OCI-LY3 (cell line): ENCODE measurements at regions not wholly inside any gene's neighbourhood (a gene's known extent, or its start where the extent isn't known, plus 50 kb on each side); places are given as distances from the start of the nearest gene placed in this dataset.

Experiments used
- H2AFZ ChIP-seq: fragments of 200-600, 300-600 bp; shearing (Covaris generic); 2 replicates; pipeline ENCODE4 v1.6.0; 2014; ENCODE audit warnings: antibody characterized with exemption, low read depth, low read length
- H3K27ac ChIP-seq: fragments of 200-600, 300-600 bp; sonication (generic); 2 replicates; pipeline ENCODE4 v1.5.1; 2014; ENCODE audit warnings: mild to moderate bottlenecking, low read length, moderate library complexity, mixed read lengths
- H3K27me3 ChIP-seq: fragments of 200-600, 300-600 bp; sonication (generic); 2 replicates; pipeline ENCODE4 v1.6.1; 2014; ENCODE audit warnings: low read depth, low read length, mixed read lengths
- H3K36me3 ChIP-seq: fragments of 200-600, 300-600 bp; sonication (generic); replicated peaks from 2 replicates; pipeline ENCODE3; 2014; ENCODE audit warnings: low read depth, low read length, mixed read lengths
- H3K4me1 ChIP-seq: fragments of 300-600, 200-600 bp; sonication (generic); 2 replicates; pipeline ENCODE4 v1.6.1; 2014; ENCODE audit warnings: low read length, mixed read lengths
- H3K4me2 ChIP-seq: fragments of 200-600, 300-600 bp; sonication (generic); 2 replicates; pipeline ENCODE4 v1.6.1; 2014; ENCODE audit warnings: low read length, mixed read lengths
- H3K4me3 ChIP-seq: fragments of 300-600, 200-600 bp; sonication (generic); 2 replicates; pipeline ENCODE4 v1.5.1; 2014; ENCODE audit warnings: antibody characterized with exemption, mild to moderate bottlenecking, low read length, moderate library complexity
- H3K79me2 ChIP-seq: fragments of 300-600, 200-600 bp; shearing (Covaris generic); 2 replicates; pipeline ENCODE4 v1.6.1; 2014; ENCODE audit warnings: mild to moderate bottlenecking, low read length, mixed read lengths
- H3K9ac ChIP-seq: fragments of 300-600, 200-600 bp; shearing (Covaris generic); 2 replicates; pipeline ENCODE4 v1.6.0; 2014; ENCODE audit warnings: mild to moderate bottlenecking, low read length, moderate library complexity
- H3K9me3 ChIP-seq: fragments of 200-600, 300-600 bp; shearing (Covaris generic); 2 replicates; pipeline ENCODE4 v1.6.1; 2014; ENCODE audit warnings: low read length, mixed read lengths; ENCODE audit not compliant: insufficient read depth
- H4K20me1 ChIP-seq: fragments of 200-600, 300-600 bp; sonication (generic); 2 replicates; pipeline ENCODE4 v1.6.1; 2016; ENCODE audit warnings: low read length, mixed read lengths; ENCODE audit not compliant: insufficient read depth
- CTCF ChIP-seq: fragments of 200-600, 300-600 bp; sonication (generic); IDR thresholded peaks from 2 replicates; pipeline ENCODE4 v1.5.1; 2014; ENCODE audit warnings: antibody characterized with exemption, low read length, low read depth
- EZH2phosphoT487 ChIP-seq: fragments of 200-600 bp; shearing (Covaris generic); IDR thresholded peaks from 2 replicates; pipeline ENCODE4 v1.6.1; 2018; ENCODE audit warnings: antibody characterized with exemption, mixed run types, low read depth

- TF ChIP-seq CTCF (no peak), EZH2phosphoT487 (no peak)
- no peaks in the 10 kb centered on the region for H4K20me1 ChIP-seq
- H3K4me3 ChIP-seq = no peak overlapping the region
- peaks cover 58% of the 10 kb centered on the region for H3K4me1 ChIP-seq
- H3K4me2 ChIP-seq = no peak overlapping the region
- H3K36me3 ChIP-seq = no peaks in the 10 kb centered on the region
- peak overlapping the region; percentile 92; the same call in 1 of the 2 replicates for H3K27ac ChIP-seq
- H3K9me3 ChIP-seq = no peaks in the 10 kb centered on the region
- H2AFZ ChIP-seq = no peak overlapping the region
- H3K27me3 ChIP-seq = no peaks in the 10 kb centered on the region
- H3K9ac ChIP-seq = no peak overlapping the region
- no peaks in the 10 kb centered on the region for H3K79me2 ChIP-seq
These were observed 197.3 kb upstream of the MARCKS start for GRCh38 chr6:113659762-113660404.

GRCh38 chr6:113660819-113661218 lies 196.3 kb upstream of the MARCKS start:
- H3K9me3 ChIP-seq = no peaks in the 10 kb centered on the region
- peak overlapping the region; percentile 12 for H3K4me2 ChIP-seq
- H3K27ac ChIP-seq = peak overlapping the region; percentile 92
- H3K9ac ChIP-seq = no peak overlapping the region; the same call in 1 of the 2 replicates
- TF ChIP-seq CTCF = no peak
- no peak for TF ChIP-seq EZH2phosphoT487
- H3K27me3 ChIP-seq = no peaks in the 10 kb centered on the region
- H3K4me3 ChIP-seq = no peak overlapping the region
- H3K36me3 ChIP-seq = no peaks in the 10 kb centered on the region
- H3K79me2 ChIP-seq = no peaks in the 10 kb centered on the region
- H2AFZ ChIP-seq = no peak overlapping the region
- peaks cover 58% of the 10 kb centered on the region for H3K4me1 ChIP-seq
- H4K20me1 ChIP-seq = no peaks in the 10 kb centered on the region

- no peaks in the 10 kb centered on the region for H3K9me3 ChIP-seq
- no peak for TF ChIP-seq CTCF
- TF ChIP-seq EZH2phosphoT487 = no peak
- peak overlapping the region; percentile 38 for H3K4me3 ChIP-seq
- 0 out of 2 replicates have a peak overlapping the region, but pooled peaks have one; percentile 17 for H2AFZ ChIP-seq
- H3K27me3 ChIP-seq = no peaks in the 10 kb centered on the region
- peaks cover 58% of the 10 kb centered on the region for H3K4me1 ChIP-seq
- H3K27ac ChIP-seq = peak overlapping the region; percentile 92
- H3K36me3 ChIP-seq = no peaks in the 10 kb centered on the region
- H3K9ac ChIP-seq = peak overlapping the region; percentile 48; the same call in 1 of the 2 replicates
- H4K20me1 ChIP-seq = no peaks in the 10 kb centered on the region
- no peaks in the 10 kb centered on the region for H3K79me2 ChIP-seq
- H3K4me2 ChIP-seq = peak overlapping the region; percentile 72
These were observed 195.0 kb upstream of the MARCKS start for GRCh38 chr6:113662093-113662665.

- H3K4me3 ChIP-seq = peak overlapping the region; percentile 41; the same call in 1 of the 2 replicates
- H3K36me3 ChIP-seq = no peaks in the 10 kb centered on the region
- H3K79me2 ChIP-seq = no peaks in the 10 kb centered on the region
- peak overlapping the region; percentile 48; the same call in 1 of the 2 replicates for H3K9ac ChIP-seq
- peak overlapping the region; percentile 92 for H3K27ac ChIP-seq
- H3K4me1 ChIP-seq = peaks cover 58% of the 10 kb centered on the region
- no peaks in the 10 kb centered on the region for H4K20me1 ChIP-seq
- H3K27me3 ChIP-seq = no peaks in the 10 kb centered on the region
- no peak overlapping the region for H2AFZ ChIP-seq
- H3K9me3 ChIP-seq = no peaks in the 10 kb centered on the region
- peak overlapping the region; percentile 72 for H3K4me2 ChIP-seq
- TF ChIP-seq EZH2phosphoT487 = no peak
- TF ChIP-seq CTCF = no peak
These were observed 194.3 kb upstream of the MARCKS start for GRCh38 chr6:113662688-113663333.
